ENCODE measurements at regions not wholly inside any gene's neighbourhood (a gene's known extent, or its start where the extent isn't known, plus 50 kb on each side); places are given as distances from the start of the nearest gene placed in this dataset.
"Not testable (repeated sequence)": the region's sequence is repeated elsewhere in the genome, so short reads cannot be mapped to it uniquely, and the experiment has no call there.

DNA sequence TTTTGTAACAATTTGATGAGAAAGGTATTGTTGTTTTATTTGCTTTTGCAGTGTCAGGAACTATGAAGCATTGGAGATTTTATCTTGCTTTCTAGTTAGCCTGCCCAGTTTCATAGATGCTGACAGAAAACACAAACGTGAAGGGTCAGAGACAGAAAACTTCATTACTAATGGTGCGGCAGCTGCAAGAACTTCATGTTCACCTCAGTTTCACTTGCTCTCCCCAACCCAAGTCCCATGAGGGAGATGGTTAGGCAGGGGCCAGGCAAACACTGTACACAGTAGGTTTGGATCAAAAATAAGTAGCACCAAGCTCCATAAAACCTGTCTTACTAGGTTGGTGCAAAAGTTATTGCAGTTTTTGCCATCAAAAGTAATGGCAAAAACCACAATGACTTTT lies 550.2 kb upstream of the MIR17HG start:
- no peak for DNase-seq

DNA sequence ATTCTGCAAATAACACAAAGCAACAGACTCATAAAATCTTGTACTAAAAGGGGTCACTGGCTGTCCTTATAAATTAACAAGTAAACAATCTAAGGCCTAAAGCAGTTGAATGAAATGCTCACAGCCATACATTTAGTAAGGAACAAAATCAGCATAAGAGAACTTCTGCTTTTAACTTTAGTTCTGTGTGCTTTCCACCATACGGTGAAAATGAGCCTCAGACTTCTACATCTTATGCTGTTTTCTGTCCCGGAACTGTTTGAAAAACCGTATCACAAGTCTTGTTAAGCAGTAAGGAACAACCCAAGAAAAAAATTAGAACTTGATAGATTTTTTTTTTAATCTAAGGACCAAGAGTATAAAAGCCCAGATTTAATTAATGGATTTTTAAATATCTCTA lies 549.1 kb upstream of the MIR17HG start:
- DNase-seq, result no peak

DNA sequence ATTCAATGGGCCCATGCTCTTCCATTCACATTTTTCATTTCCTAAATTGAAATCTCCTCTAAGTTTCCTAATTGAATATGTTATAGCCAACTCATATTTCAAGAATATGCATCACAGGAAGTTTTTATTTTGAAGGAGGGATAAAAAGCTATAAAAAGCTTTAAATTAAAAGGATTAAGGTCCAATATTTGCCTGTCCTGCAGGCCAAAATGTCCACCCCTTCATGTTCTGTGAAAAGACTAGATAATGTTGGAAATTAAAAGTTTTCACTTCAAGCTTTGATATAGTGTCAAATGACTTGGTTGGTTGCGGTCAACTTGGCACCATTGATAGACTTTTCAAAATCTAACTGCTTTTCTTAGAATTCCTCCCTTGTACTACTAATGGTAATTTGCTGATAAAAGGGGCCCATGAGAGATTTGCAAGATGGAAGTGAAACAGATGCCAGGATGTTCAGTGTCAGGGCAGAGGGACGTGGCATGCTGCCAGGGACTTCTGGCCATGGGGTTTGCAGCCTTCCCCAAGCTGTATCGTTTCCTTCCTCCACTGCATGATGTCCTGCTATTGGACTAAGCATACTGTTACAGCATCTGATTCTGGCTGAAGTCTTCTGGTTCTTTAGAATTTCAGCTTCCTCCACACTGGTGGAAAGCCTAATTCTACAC lies 547.3 kb upstream of the MIR17HG start:
- DNase-seq, result no peak

DNA sequence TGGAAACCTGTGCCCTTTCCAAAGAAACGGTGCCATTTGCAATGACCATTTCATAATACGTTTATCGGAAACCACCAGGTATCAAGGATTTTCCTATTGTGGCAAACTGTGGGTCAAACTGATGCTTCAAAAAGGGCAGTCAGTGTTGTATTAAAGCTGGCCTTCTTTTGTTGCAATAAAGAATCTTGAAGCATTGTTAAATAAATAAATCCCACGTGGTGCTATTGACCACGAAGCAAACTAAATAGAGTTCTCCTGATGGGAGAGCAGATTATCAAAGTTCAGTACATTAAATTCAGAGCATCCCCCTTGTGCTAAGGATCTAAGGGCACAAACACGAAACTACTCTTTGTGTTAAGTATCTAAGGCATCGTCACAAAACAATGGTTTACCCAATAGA lies 545.9 kb upstream of the MIR17HG start:
- DNase-seq, result no peak

DNA sequence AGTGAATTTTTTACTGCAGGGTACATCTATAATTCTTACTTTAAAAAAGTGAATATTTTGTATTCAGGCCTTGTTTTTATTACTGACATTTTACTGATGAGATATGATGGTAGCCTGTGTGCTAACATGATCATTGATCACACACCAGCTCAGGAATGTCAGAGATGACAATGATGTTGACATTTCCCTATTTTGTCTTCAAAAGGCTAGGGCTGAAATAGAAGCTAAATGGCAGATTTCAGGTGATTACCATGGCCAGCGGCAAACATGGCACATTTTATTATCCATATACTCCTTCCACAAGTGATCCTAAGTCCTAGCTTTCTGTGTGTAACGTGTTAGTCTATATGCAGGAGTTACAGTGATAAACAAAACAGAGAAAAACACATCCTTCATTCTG lies 544.3 kb upstream of the MIR17HG start:
- DNase-seq, result no peak

DNA sequence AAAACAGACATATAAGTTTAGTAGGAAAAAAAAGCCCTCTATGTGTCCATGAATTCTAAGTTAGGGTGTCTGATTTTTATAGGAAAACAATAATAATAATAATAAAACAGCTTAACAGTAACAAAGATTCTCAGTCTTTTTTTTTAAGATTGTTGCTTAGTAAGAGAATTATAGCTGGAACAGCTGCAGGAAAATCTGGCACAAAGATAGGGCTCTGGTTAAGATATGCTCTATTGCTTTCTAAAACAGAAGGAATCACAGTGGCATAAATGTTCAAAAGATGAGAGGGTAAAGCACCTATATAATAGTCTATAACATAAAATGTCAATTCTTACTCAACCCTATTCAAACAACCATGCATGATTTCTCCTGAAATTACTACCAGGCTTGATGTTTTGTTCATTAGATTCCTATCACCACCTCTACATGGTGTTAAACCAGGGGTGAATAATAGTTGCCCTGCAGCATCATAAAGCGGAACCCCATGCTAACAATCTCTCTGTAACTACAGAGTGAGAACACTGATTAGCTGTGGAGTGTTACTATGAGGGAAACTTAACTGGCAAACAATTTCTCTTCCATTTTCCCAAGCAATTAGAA lies 541.4 kb upstream of the MIR17HG start:
- DNase-seq, result no peak

DNA sequence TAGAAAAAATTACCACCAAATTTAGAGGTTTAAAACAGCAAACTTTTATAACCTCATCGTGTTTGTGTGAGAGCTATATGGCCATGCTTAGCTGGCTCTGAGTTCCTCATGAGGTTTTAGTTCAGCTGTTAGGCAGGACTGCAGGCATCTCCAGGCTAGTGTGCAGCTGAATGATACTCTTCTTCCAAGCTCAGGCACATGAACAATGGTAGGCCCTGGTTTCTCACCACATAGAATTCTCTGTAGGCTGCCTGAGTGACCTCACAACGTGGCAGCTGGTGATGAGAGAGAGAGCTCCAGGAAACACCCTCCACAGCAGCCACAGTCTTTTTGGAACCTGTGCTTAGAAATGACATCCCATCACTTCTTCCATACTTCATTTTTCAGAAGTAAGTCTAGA lies 540.6 kb upstream of the MIR17HG start:
- no peak for DNase-seq

DNA sequence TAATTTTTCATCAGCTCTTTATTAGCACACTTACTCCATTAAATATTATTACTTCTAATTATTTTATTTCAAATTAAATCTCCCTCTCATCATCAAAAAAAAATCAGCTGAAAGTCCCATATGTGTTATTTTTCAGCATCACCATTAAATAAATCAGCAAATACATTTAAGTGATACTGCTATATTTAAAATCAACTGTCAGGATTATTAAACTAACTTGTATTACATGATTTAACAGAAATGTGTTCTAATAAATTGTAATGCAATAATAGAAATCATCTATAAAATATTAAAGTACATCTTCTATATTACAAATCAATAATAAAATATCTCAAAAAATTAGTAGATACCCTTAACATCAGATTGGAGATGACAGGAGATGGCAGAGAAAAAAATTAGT lies 538.6 kb upstream of the MIR17HG start:
- no peak for DNase-seq

DNA sequence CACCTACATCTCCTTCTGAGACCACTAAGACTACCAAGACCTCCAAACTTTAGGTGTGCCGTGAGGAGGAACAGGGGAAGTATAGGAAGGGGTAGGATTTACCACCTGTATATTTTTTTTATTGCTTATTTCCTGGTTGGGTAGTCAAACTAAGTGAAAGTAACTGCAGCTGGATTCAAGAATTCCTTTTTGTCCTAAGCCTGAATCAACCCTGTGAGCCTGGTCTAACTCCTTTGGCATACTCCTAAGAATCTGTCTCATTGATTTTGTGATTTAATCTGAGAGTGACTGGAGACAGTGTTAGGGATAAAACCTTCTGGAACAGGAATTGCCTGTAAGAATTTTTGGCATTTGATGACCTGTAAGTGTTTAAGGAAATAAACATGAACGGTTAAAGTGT lies 523.5 kb upstream of the MIR17HG start:
- DNase-seq, result no peak

DNA sequence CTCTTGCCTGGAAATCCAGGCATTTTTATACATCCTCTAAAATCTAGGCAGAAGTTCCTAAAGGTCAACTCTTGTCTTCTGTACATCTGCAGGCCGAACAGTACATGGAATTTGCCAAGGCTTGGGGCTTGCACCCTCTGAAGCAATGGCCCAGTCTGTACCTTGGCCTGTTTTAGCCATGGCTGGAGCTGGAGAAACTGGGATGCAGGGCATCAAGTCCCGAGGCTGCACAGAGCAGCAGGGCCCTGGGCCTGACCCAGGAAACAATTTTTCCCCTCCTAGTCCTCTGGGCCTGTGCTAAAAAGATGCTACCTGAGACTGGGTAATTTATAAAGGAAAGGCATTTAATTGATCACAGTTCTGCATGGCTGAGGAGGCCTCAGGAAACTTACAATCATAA lies 520.8 kb upstream of the MIR17HG start:
- no peak for DNase-seq

DNA sequence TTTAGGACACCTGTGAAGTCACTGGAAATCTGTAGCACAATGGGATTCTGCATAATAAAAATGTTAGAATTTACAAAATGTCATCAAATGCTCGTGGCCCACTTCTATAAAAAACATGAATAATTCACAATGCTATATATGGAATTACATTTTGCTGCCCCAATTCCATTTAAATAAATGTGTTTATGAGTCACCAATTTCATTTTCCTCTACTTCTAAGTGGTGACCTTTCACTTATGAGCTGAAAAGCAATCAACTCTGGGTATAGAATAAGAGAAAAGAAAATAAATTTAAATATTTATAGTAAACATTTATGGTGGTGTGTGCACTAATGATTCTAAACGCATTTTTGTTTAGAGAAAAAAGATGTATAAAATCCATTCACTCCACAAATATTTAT lies 516.7 kb upstream of the MIR17HG start:
- no peak for DNase-seq

DNA sequence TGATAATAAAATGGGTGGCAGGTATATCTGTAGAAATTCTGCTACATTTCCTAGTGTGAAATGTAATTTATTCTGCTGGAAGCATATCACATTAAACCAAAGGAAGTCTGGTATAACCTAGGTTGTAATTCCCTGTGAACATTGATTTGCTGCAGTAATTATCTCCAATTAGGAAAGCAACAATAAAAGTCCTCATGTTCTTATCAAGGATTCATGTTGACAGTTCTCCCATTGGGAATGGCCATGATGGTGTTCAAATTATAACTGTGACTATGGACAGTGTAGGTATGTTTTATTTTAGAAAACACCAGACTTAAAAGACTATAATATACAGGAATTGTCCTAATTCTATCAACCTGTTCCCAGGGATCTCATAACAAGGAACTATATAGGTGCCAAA lies 513.5 kb upstream of the MIR17HG start:
- DNase-seq, result no peak

DNA sequence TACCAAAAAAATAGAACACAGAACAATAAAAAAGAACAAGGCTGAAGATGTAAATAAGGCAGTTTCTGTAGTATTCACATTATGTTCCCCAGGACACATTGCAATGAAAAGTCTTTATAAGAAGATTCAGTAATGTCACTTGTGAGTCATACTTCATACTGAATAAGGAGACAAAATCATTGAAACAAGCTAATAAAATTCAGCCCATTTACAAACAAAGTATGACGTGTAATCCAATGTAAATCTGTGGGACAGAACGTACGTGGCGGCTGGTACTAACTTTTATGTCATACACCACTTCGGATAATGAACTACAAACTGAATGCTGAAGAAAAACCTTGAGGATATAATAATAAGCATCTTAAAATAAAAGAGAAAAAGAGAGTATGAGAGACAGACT lies 512.8 kb upstream of the MIR17HG start:
- DNase-seq, result no peak

DNA sequence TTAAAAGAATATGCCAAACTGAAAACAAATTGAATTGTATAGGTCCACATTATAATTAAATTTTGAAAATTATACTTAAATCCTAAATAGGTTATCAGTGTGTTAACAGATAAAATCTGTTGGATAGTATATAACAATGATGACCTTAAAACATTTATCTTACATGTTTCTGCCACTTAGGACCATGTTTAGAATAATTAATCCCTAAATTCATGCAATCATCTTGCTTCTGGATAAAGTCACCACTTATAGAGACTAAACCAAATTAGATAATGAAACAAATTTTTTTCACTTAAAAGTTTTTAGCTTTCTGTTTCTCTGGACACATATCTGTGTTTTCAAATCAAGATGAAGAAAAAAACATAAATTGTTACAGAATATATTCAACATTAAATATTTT lies 511.7 kb upstream of the MIR17HG start:
- no peak for DNase-seq

DNA sequence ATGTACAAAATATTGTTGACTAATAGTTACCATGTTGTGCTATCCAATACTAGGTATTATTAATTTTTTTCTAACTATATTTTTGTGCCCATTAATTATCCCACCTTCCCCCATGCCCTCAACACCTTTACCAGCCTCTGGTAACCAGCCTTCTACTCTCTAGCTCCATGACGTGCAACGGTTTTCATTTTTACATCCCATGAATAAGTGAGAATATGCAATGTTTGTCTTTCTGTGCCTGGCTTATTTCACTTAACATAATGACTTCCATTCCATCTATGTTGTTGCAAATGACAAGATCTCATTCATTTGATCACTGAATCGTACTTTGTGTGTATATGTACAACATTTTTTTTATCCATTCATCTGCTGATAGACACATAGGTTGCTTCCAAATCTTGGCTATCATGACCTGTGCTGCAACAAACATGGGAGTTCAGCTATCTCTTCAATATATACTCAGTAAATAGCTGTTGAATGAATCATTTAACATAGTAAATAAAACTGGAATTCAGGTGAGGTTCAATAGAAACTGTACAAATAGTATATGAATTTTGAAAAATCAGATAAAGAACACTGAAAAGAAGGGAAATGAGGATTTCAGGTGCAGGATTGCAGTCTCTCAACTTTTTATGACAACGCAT lies 509.0 kb upstream of the MIR17HG start:
- DNase-seq, result no peak

DNA sequence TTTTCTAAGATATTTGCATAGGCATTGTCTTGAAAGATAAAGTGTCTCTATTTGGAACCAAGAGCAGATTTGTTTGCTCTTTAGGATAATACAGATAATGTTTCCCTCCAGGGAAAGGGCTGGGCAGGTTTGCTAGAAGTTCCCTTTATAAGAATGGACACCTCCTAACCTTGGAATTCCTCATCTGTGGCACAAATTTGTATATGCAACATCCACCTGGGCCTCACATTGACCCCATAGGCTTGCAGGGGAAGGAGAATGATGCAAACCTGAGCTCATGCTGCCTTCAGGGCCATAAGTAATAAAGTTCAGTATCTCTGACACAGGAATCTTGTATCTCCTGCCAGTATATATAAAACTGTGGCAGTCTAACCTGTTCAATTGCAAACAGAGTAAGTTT lies 508.4 kb upstream of the MIR17HG start:
- DNase-seq, result no peak

DNA sequence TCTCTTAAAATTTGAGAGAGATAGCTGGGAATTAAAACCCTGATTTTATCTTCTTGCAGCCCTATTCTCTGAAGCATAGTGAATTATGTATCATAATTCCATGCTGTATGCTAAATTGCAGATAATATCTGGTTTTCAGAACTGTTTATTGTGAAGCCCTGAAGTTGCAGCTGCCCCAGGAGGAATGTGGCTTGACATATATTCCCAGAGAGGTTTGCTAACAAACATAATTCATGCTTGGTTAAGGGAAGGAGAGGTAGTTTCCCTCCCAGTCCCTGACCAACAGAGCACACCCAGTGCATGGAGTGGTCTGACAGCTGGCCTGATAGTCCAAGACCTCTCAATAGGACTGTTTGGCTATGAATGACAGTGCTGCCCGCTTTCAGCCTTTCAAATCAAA lies 500.6 kb upstream of the MIR17HG start:
- DNase-seq, result no peak

DNA sequence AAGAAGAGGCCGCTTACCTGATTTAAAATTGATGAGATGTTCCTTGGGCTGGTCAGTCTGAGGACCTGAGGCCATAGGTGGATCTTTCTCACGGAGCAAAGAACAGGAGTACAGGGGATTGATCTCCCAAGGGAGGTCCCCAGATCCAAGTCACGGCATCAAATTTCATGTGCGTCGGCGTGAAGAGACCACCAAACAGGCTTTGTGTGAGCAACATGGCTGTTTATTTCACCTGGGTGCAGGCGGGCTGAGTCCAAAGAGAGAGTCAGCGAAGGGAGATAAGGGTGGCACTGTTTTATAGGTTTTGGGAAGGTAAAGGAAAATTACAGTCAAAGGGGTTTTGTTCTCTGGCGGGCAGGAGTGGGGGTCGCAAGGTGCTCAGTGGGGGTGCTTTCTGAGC lies 493.8 kb upstream of the MIR17HG start:
- not testable (repeated sequence) for DNase-seq

DNA sequence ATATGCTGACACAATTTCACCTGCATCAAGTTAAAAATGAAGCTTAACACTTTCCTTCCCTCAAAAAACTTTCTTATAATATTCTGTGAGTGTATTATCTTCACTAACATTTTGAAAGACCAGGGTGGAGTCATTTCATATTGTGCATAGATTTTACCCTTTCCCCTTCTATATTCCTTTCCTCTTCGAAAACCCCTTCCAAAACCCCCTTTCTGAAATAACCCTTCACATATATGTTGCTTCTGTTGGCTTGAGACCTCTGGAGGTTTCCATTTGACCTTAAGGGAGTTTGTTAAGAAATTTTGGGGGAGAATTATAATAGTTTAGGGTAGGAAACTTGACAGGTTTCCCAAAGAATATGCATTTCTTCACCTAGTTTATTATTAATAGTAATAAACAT lies 489.6 kb upstream of the MIR17HG start:
- no peak for DNase-seq

DNA sequence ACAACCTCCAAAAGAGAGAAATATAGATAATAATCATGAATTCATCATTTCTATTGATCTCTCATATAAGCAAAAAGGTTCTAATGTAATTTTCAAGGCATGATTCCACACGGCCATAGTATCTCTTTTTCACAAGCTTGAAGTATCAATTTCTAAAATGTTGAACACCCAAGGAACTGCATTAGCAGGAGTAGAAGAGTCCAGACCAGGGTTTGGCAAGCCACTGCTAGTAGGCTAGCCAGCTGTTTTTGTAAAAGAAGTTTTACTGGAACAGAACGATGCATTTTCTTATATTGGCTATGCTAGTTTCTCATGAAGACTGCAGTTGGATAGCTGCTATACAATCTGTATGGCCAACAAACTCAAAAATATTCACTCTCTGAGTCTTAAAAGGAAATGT lies 481.5 kb upstream of the MIR17HG start:
- DNase-seq, result no peak

DNA sequence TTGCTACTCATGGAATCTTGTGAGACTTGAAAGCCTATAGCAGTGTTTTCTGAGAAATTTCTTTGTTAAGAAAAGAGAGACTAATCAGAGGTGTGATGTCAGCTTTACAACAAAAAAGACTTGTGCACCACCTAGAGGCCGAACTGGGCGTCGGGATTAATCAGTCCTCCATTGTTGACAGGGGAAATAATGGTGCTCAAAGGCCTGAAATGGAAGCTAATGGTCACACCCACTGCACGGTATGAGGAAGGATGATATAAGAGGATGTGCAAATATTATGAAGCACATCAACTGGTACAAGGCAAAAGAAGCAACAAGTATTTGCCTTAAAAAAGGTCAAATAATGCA lies 480.2 kb upstream of the MIR17HG start:
- DNase-seq, result no peak

DNA sequence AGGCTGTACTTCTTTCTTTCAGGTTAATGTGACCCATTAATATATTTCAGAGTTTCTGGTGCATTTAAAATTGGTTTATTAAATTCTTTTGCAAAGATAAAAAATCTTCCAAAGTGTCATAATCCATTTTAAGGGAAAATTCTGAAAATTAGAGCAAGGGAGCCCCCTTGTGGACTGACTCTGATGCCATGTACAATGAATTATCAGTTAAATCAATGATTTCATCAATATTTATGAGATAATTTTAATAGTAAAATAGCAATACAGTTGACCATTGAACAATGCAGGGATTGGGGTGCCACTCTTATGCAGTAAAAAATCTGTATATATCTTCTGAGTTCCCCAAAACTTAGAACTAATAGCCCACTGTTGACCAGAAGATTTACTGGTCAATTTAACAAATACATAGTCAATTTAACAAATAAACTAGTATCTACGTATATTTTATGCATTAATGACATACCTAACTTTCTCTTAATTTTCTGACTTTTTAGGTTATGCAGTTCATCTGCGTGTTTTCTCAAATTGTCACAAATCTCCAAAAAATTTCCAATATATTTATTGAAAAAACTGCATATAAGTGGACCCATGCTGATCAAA lies 479.1 kb upstream of the MIR17HG start:
- DNase-seq, result no peak

DNA sequence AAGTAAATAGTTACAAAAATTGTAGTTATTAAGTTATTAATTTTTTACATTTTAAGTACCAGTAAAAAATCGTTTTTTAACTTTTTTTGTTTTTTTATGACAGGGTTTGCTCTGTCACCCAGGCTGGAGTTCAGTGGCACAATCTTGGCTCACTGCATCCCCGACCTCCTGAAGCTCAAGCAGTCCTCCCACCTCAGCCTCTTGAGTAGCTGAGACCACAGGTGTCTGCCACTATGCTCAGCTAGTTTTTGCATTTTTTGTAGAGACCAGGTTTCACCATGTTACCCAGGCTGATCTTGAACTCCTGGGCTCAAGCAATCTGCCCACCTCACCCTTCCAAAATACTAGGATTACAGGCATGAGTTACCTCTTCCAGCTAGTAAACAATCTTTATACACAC lies 477.9 kb upstream of the MIR17HG start:
- DNase-seq, result no peak

DNA sequence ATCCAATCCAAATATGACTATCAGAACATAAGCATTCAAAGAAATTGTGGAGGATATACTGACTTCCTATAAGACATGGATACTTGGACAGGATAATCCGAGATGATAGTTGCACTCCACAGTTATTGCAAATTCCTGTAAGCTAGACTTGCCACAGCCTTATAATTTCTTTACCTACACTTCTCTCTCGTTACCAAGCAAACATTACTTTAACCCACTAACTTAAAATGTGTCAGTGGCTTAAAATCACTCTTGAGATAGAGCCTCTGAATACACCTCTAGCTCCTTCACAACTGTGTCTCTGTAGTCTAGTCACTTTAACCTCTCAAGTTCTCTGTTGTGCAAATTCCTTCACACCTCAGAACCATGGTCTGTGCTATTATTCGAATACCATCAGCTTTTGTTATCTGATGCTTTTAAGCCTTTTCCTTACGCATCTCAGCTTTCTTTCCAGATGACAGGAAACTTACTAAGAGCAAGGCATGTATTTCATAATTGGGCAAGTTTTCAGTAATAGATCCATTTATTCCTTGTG lies 474.9 kb upstream of the MIR17HG start:
- DNase-seq, result no peak

Data from stimulated activated CD4-positive, alpha-beta T cell treated with anti-CD3 and anti-CD28 coated beads, Interleukin-4, amount 100 ng/mL, for 24 hours (primary cell).